Panc1 (cell line): ENCODE measurements at regions not wholly inside any gene's neighbourhood (a gene's known extent, or its start where the extent isn't known, plus 50 kb on each side); places are given as distances from the start of the nearest gene placed in this dataset.

Source experiments
- POLR2AphosphoS5 ChIP-seq: IDR thresholded peaks from 2 replicates; pipeline ENCODE4 v1.6.1; 2012; ENCODE audit warnings: mild to moderate bottlenecking, low read depth, low read length, moderate library complexity
- SIN3A ChIP-seq: IDR thresholded peaks from 2 replicates; pipeline ENCODE4 v1.6.1; 2012; ENCODE audit warnings: low read depth, mild to moderate bottlenecking, low read length, moderate library complexity, borderline replicate concordance; ENCODE audit not compliant: insufficient read depth
- TCF7L2 ChIP-seq: IDR thresholded peaks from 2 replicates; pipeline ENCODE4 v1.6.1; 2011; ENCODE audit warnings: mild to moderate bottlenecking, low read depth, low read length, inconsistent platforms
- TF ChIP-seq, protein P1 (sequence below): fragments of 450-650 bp; IDR thresholded peaks from 2 replicates; pipeline ENCODE4 v1.5.1; 2017; ENCODE audit warnings: mild to moderate bottlenecking

- TF ChIP-seq POLR2AphosphoS5 (no peak), TCF7L2 (no peak), SIN3A (no peak)
- TF ChIP-seq, protein P1, sequence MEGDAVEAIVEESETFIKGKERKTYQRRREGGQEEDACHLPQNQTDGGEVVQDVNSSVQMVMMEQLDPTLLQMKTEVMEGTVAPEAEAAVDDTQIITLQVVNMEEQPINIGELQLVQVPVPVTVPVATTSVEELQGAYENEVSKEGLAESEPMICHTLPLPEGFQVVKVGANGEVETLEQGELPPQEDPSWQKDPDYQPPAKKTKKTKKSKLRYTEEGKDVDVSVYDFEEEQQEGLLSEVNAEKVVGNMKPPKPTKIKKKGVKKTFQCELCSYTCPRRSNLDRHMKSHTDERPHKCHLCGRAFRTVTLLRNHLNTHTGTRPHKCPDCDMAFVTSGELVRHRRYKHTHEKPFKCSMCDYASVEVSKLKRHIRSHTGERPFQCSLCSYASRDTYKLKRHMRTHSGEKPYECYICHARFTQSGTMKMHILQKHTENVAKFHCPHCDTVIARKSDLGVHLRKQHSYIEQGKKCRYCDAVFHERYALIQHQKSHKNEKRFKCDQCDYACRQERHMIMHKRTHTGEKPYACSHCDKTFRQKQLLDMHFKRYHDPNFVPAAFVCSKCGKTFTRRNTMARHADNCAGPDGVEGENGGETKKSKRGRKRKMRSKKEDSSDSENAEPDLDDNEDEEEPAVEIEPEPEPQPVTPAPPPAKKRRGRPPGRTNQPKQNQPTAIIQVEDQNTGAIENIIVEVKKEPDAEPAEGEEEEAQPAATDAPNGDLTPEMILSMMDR: no peak
Measured at GRCh38 chr5:66344544-66344943, 200.4 kb downstream of the SREK1 start.
